OCI-LY7 (cell line): ENCODE measurements at regions not wholly inside any gene's neighbourhood (a gene's known extent, or its start where the extent isn't known, plus 50 kb on each side); places are given as distances from the start of the nearest gene placed in this dataset.
"Not testable (repeated sequence)": the region's sequence is repeated elsewhere in the genome, so short reads cannot be mapped to it uniquely, and the experiment has no call there.

ENCODE experiments used
- BruUV-seq: library from RNA; stranded (reverse); fragments of 400-500 nt; replicated peaks from 2 replicates; lab custom pipeline; 2021; lab: Mats Ljungman, UMichigan
- CTCF ChIA-PET: fragments of 300-600 bp; sonication (Branson Sonifier 250); formaldehyde crosslinking; loops from one replicate; lab custom pipeline; 2022; ENCODE audit warnings: antibody characterized with exemption; ENCODE audit not compliant: unreplicated experiment; lab: Charles Lee
- POLR2A ChIA-PET: fragments of 300-600 bp; sonication (Branson Sonifier 250); formaldehyde crosslinking; loops from one replicate; lab custom pipeline; 2022; ENCODE audit warnings: antibody characterized with exemption; lab: Charles Lee
- DNase-seq: peaks from one replicate; pipeline ENCODE4 v3.0.0-alpha.2; 2015; ENCODE audit warnings: low spot score
- H2AFZ ChIP-seq: fragments of 200-600 bp; sonication (generic), shearing (Covaris generic); 2 replicates; pipeline ENCODE4 v1.6.1; 2014; ENCODE audit warnings: mild to moderate bottlenecking, antibody characterized with exemption, low read length, moderate library complexity
- H3K27ac ChIP-seq: fragments of 200-600 bp; sonication (generic); 2 replicates; pipeline ENCODE4 v1.5.1; 2014; ENCODE audit warnings: mixed run types, low read depth, mild to moderate bottlenecking, moderate library complexity, low read length, inconsistent platforms; ENCODE audit not compliant: poor library complexity, severe bottlenecking
- H3K36me3 ChIP-seq: fragments of 200-600 bp; sonication (generic); 2 replicates; pipeline ENCODE4 v1.6.1; 2014; ENCODE audit warnings: mild to moderate bottlenecking, antibody characterized with exemption, low read length, moderate library complexity, mixed read lengths; ENCODE audit not compliant: insufficient read depth
- H3K4me1 ChIP-seq: fragments of 200-600 bp; sonication (generic); 2 replicates; pipeline ENCODE4 v1.5.1; 2014; ENCODE audit warnings: mild to moderate bottlenecking, low read length; ENCODE audit not compliant: insufficient read depth, poor library complexity, severe bottlenecking
- H3K4me2 ChIP-seq: fragments of 200-600 bp; sonication (generic); 2 replicates; pipeline ENCODE4 v1.6.1; 2014; ENCODE audit warnings: mild to moderate bottlenecking, low read length
- H3K4me3 ChIP-seq: fragments of 200-600 bp; sonication (generic); 2 replicates; pipeline ENCODE4 v1.5.1; 2014; ENCODE audit warnings: mild to moderate bottlenecking, low read depth, low read length; ENCODE audit not compliant: poor library complexity, severe bottlenecking
- H3K79me2 ChIP-seq: fragments of 200-600 bp; sonication (generic); 2 replicates; pipeline ENCODE4 v1.6.1; 2016; ENCODE audit warnings: low read depth, mild to moderate bottlenecking, low read length, moderate library complexity, mixed read lengths; ENCODE audit not compliant: insufficient read depth
- H3K9me2 ChIP-seq: fragments of 200-600 bp; sonication (generic); 2 replicates; pipeline ENCODE4 v1.6.1; 2016; ENCODE audit warnings: mild to moderate bottlenecking, low read length, mixed read lengths; ENCODE audit not compliant: insufficient read depth
- H3K9me3 ChIP-seq: fragments of 200-600 bp; sonication (generic); 2 replicates; pipeline ENCODE4 v1.6.1; 2014; ENCODE audit warnings: mild to moderate bottlenecking, mixed run types, low read length, mixed read lengths
- H4K20me1 ChIP-seq: fragments of 200-600 bp; sonication (generic); 2 replicates; pipeline ENCODE4 v1.6.1; 2014; ENCODE audit warnings: mild to moderate bottlenecking, antibody characterized with exemption, low read length, moderate library complexity, mixed read lengths; ENCODE audit not compliant: insufficient read depth
- EZH2phosphoT487 ChIP-seq: fragments of 200-600 bp; sonication (generic); IDR thresholded peaks from 2 replicates; pipeline ENCODE4 v1.6.1; 2018; ENCODE audit warnings: low read depth, borderline replicate concordance, mild to moderate bottlenecking, mixed run types, antibody characterized with exemption, low read length, moderate library complexity, mixed read lengths
- intact Hi-C: fragments of 100-400 bp; cut with micrococcal nuclease; formaldehyde crosslinking; loops from one replicate; pipeline ENCODE4 v1.10.0; 2022; ENCODE audit not compliant: unreplicated experiment
- TF ChIP-seq, protein P1 (sequence below): fragments of 200-600 bp; sonication (generic); conservative IDR thresholded peaks from 2 replicates; pipeline ENCODE4 v1.5.1; 2014; ENCODE audit warnings: mild to moderate bottlenecking, antibody characterized with exemption, low read length, moderate library complexity, mixed read lengths

DNA sequence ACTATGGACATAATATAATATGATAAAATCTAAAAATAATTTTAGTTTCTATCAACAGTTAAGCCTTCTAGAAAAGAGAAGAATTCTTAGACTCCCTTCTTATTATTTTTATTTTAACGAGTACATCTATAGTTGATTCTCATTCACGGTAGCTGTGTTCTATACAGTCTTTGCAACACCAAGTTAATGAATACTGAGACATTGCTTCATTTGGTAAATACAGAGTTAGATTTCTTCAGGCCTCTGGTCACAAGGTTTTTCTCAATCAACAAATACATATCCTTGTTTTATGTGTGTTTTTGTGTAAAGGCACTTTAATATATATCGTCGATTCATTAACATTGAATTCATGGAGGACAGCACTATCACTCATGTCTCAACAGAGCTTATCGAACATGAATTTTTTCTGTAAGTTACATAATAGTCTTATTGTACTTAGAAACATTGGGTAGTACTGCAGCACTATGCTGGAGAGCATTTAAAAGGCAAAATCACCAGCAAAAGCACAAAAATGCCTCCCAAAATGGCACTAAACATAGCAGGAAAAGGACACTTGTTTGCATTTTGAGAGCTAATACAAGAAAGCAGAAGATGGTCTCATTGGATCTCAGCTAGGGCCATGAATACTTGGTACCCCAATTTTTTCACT lies 239.0 kb downstream of the FGF10 start:
- H3K9me2 ChIP-seq, result no peaks in the 10 kb centered on the region
- DNase-seq, result no peak
- no peaks in the 10 kb centered on the region for H3K79me2 ChIP-seq
- intact Hi-C loops, result no loop called here
- POLR2A ChIA-PET, result interaction anchor here (0.6 kb wide), 1 partner anchor 9 kb away, joined by 3 read pairs; no protein-coding TSS in a partner anchor
- H3K27ac ChIP-seq, result no peak overlapping the region
- no peaks in the 10 kb centered on the region for H3K36me3 ChIP-seq
- no peak overlapping the region for H3K4me2 ChIP-seq
- H4K20me1 ChIP-seq, result no peaks in the 10 kb centered on the region
- no TSS peak for BruUV-seq
- no peaks in the 10 kb centered on the region for H3K9me3 ChIP-seq
- H3K4me1 ChIP-seq, result no peaks in the 10 kb centered on the region
- CTCF ChIA-PET, result no interaction called here
- no peak overlapping the region for H3K4me3 ChIP-seq
- H2AFZ ChIP-seq, result no peak overlapping the region
- no peak for TF ChIP-seq EZH2phosphoT487
- TF ChIP-seq, protein P1, sequence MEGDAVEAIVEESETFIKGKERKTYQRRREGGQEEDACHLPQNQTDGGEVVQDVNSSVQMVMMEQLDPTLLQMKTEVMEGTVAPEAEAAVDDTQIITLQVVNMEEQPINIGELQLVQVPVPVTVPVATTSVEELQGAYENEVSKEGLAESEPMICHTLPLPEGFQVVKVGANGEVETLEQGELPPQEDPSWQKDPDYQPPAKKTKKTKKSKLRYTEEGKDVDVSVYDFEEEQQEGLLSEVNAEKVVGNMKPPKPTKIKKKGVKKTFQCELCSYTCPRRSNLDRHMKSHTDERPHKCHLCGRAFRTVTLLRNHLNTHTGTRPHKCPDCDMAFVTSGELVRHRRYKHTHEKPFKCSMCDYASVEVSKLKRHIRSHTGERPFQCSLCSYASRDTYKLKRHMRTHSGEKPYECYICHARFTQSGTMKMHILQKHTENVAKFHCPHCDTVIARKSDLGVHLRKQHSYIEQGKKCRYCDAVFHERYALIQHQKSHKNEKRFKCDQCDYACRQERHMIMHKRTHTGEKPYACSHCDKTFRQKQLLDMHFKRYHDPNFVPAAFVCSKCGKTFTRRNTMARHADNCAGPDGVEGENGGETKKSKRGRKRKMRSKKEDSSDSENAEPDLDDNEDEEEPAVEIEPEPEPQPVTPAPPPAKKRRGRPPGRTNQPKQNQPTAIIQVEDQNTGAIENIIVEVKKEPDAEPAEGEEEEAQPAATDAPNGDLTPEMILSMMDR, result no peak

DNA sequence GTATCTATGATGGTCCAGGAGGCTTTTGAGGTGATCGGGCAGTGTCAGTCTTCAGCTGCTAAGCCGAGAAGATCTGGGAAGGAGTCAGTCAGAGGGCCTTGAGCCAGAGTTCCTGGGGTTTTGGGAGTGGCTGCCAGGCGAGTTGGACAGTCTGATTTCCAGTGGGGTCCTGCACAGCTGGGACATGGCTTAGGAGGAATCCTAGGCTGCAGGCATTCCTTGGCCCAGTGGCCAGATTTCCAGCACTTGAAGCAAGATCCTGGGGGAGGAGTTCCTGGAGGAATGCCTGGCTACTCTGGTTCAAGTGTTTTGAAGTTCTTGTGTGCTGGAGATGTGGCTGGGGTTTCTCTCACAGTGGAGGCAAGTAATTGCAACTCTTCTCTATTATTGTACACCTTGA lies 271.3 kb downstream of the FGF10 start:
- H4K20me1 ChIP-seq, H3K4me2 ChIP-seq, BruUV-seq, intact Hi-C loops, CTCF ChIA-PET, H3K9me3 ChIP-seq, H3K4me3 ChIP-seq, H3K36me3 ChIP-seq, POLR2A ChIA-PET, H3K27ac ChIP-seq, DNase-seq, H3K79me2 ChIP-seq, H2AFZ ChIP-seq, H3K4me1 ChIP-seq, H3K9me2 ChIP-seq: not testable (repeated sequence)

DNA sequence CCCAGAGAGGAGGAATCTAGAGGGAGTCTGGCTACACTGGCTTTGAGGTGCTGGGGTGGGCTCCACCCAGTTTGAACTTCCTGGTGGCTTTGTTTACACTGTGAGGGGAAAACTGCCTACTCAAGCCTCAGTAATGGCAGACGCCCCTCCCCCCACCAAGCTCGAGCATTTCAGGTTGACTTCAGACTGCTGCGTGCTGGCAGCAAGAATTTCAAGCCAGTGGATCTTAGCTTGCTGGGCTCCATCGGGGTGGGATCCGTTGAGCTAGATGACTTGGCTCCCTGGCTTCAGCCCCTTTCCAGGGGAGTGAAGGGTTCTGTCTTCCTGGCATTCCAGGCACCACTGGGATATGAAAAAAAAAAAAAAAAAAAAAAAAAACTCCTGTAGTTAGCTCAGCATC lies 281.0 kb downstream of the FGF10 start:
- CTCF ChIA-PET, H3K36me3 ChIP-seq, H3K9me2 ChIP-seq, DNase-seq, H3K4me1 ChIP-seq, H3K4me2 ChIP-seq, intact Hi-C loops, H2AFZ ChIP-seq, H4K20me1 ChIP-seq, H3K27ac ChIP-seq, H3K4me3 ChIP-seq, H3K9me3 ChIP-seq, H3K79me2 ChIP-seq, BruUV-seq, POLR2A ChIA-PET: not testable (repeated sequence)

DNA sequence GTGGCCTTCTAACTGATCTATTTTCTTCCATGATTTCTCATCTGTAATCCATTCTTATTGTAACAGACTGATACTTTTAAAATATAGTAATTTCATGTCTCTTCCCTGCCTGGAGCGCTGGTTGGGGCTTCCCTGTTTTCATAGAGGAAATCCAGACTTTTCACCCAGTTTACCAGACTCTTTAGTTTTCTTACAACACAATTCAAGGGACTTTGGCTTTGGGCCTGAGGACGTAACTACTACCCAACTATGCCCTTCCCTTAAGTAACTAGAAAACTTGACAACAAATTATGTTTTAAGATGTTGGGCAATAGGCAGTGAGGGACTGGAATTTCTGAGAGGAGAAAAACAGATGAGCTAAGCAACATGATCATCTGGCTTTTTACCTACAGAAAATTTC lies 289.6 kb downstream of the FGF10 start:
- Histone ChIP-seq H4K20me1 (no peaks in the 10 kb centered on the region), H3K9me3 (no peaks in the 10 kb centered on the region), H2AFZ (no peak overlapping the region), H3K79me2 (no peaks in the 10 kb centered on the region), H3K9me2 (no peaks in the 10 kb centered on the region), H3K4me3 (no peak overlapping the region), H3K4me2 (no peak overlapping the region), H3K36me3 (no peaks in the 10 kb centered on the region), H3K27ac (no peak overlapping the region), H3K4me1 (no peaks in the 10 kb centered on the region)
- ChIA-PET CTCF (no interaction called here), POLR2A (interaction anchor here (1.2 kb wide), 1 partner anchor 9 kb away, joined by 3 read pairs; no protein-coding TSS in a partner anchor)
- no TSS peak for BruUV-seq
- no peak for DNase-seq
- intact Hi-C loops, result no loop called here
- TF ChIP-seq, protein P1, result no peak
- no peak for TF ChIP-seq EZH2phosphoT487
